GM12864 (cell line): ENCODE measurements at regions not wholly inside any gene's neighbourhood (a gene's known extent, or its start where the extent isn't known, plus 50 kb on each side); places are given as distances from the start of the nearest gene placed in this dataset.

Source experiments
- DNase-seq: peaks from one replicate; pipeline ENCODE4 v3.0.0-alpha.2; 2011; ENCODE audit warnings: low read depth
- H3K4me3 ChIP-seq: 2 replicates; pipeline ENCODE4 v1.5.1; 2011; ENCODE audit warnings: mild to moderate bottlenecking, low read depth, low read length, control low read depth
- CTCF ChIP-seq: IDR thresholded peaks from 2 replicates; pipeline ENCODE4 v1.5.1; 2011; ENCODE audit warnings: low read depth, mild to moderate bottlenecking, moderate library complexity, low read length, control low read depth, inconsistent platforms; ENCODE audit errors: missing control alignments

DNA sequence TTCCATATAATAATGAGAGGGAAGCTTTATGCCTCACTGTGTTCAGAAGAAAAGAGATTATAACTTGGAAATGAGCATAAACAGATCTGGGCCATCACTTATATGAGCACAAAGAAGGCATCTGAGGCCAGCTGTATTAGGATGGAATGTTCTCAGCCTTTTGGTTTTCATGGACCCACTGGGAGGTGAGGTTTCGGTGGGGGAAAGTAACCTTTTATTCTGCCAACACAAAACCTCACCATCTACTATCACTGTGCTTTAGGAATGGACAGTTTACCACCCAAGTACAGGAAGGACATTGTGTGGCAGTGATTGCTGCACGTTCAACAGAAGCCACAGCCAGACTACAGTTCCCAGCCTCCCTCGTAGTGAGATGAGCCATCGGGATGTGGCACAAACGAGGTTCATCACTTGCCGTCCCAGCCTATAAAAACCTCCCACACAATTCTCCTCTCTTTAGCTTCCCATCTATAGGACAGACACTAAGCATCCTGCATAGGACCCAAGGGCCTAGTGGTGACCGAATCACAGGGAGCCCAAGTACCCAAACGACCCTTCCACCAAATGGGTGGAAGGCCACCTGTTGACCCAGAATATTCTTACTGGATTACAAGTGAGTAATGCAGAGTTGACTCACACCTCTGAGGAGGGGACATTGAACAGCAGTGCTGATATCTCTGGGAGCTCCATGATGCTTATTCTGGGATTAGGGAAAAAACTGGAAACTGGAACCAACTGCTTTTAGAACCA is 121.5 kb upstream of the RAG2 start:
- DNase-seq: no peak
- no peak for TF ChIP-seq CTCF
- no peak overlapping the region for H3K4me3 ChIP-seq

- DNase-seq: no peak
- TF ChIP-seq CTCF: no peak
These were observed 120.4 kb upstream of the RAG2 start for GRCh38 chr11:36718451-36718850.

DNA sequence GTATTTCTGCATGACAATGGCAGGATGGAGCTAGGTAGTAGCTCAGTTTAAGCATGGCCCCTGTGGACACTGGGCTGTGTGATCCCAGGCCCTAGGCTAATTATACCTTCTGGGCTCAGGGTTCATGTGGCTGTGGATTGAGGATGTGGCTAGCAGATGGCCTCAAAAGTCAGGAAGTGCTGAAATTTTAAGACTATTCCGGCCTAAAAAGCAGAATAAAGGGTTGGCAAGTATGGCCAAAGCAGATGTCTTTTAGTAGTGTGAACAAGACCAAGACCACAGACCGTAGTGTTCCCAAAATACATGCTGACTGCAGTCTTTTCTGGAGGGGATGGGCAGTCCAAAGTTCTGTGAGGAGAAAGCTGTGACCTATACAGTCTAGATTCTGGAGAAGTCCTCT is 115.7 kb upstream of the RAG2 start:
- DNase-seq: no peak
- TF ChIP-seq CTCF: no peak
- H3K4me3 ChIP-seq: no peak overlapping the region

More at GRCh38 chr11:36718451-36718850, 120.4 kb upstream of the RAG2 start:
- H3K4me3 ChIP-seq: no peak overlapping the region

- DNase-seq: no peak
- peak; percentile 22 for TF ChIP-seq CTCF
- no peak overlapping the region for H3K4me3 ChIP-seq
These were observed 113.2 kb upstream of the RAG2 start for GRCh38 chr11:36711104-36711825.
